ENCODE measurements at regions not wholly inside any gene's neighbourhood (a gene's known extent, or its start where the extent isn't known, plus 50 kb on each side); places are given as distances from the start of the nearest gene placed in this dataset.

DNA sequence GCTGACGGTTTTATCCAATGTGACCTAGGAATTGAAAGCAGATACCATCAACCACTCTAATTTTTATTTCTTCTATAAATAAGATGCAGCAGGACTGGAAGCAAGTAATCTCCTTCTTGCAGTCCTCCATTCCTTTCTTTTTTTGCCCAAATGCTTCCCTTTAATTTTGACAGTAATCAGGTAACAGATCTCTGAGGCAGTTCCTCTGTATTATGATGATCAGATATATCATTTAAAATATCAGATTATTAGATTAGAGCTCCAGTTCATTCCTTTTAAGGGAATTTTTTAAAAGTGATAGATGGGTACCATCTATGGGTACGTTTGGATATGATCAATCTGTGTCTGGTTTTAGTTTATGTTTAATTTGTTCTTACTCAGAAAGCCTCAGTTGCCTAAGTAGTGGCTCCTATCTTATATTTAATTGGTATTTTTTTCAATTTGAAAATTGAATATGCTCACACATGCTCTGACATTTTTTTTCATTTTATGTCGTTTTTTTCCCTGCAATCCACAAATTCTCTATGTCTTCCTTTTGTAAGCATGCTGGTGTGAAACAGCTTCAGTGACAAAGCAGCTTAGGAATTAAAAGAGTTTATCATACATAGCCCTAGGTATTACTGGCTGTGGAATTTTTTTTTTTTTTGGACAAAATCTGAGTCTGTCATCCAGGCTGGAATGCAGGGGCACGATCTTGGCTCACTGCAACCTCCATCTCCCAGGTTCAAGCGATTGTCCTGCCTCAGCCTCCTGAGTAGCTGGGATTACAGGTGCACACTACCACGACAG, 73.7 kb upstream of the ANK2 start:
- TF ChIP-seq, protein P1, sequence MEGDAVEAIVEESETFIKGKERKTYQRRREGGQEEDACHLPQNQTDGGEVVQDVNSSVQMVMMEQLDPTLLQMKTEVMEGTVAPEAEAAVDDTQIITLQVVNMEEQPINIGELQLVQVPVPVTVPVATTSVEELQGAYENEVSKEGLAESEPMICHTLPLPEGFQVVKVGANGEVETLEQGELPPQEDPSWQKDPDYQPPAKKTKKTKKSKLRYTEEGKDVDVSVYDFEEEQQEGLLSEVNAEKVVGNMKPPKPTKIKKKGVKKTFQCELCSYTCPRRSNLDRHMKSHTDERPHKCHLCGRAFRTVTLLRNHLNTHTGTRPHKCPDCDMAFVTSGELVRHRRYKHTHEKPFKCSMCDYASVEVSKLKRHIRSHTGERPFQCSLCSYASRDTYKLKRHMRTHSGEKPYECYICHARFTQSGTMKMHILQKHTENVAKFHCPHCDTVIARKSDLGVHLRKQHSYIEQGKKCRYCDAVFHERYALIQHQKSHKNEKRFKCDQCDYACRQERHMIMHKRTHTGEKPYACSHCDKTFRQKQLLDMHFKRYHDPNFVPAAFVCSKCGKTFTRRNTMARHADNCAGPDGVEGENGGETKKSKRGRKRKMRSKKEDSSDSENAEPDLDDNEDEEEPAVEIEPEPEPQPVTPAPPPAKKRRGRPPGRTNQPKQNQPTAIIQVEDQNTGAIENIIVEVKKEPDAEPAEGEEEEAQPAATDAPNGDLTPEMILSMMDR (IDR thresholded peaks at IDR 0.05), result no peak
- TF ChIP-seq POLR2AphosphoS5 (IDR thresholded peaks at IDR 0.05), result no peak
- TF ChIP-seq EP300 (IDR thresholded peaks at IDR 0.05), result no peak
- no peak for TF ChIP-seq POLR2A (IDR thresholded peaks at IDR 0.05)
- ATAC-seq, result no peak
- Histone ChIP-seq H3K27me3 (no peaks in the 10 kb centered on the region), H3K4me3 (no peak overlapping the region), H3K4me1 (no peaks in the 10 kb centered on the region), H3K9me3 (no peaks in the 10 kb centered on the region), H3K36me3 (no peaks in the 10 kb centered on the region), H3K27ac (no peak overlapping the region)
- 77 to 82% methylated on average over 4 to 5 of the region's 6 CpGs for WGBS, 2 donors (ENCODE audit: low coverage in 1 of 2)

DNA sequence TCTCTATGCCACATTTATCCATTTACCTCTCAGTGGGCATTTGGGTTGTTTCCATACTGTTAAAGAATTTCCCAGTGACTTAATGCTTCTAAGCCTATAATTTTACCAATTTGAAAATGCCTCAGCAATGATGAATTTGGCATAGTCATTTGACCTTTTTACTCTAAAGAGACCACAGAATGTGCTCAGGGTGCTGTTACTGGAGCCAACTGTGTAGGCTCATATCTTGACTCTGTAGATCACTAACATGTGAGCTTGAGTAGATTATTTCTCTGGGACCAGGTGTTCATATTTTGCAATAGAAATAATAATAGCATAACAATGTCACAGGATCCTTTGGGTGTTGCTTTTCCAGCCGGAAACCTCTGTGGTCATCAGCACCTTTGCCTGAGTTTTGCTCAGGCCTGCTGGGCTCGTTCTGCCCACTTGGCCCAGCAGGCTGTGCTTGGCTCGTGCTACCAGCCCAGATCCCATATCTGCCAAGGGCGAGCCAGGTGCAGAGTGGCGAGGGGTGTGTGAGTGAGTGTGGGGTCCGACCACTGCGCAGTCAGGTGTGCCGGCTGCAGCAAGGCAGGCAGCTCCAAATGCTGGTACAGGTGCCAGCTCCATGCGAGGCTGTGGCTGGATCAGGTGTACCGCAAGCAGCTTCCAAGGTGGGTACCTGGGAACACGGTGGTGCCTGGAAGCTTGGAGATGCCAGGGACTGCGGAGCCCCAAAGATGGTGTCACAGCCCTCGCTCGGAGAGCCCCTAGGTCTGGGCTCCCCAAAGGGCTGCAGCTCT, 70.6 kb upstream of the ANK2 start:
- no peak for ATAC-seq
- H3K27ac ChIP-seq, result no peak overlapping the region
- no peaks in the 10 kb centered on the region for H3K9me3 ChIP-seq
- H3K4me3 ChIP-seq, result no peak overlapping the region
- no peaks in the 10 kb centered on the region for H3K27me3 ChIP-seq
- no peaks in the 10 kb centered on the region for H3K4me1 ChIP-seq
- no peaks in the 10 kb centered on the region for H3K36me3 ChIP-seq
- WGBS, 2 donors (ENCODE audit: low coverage in 1 of 2), result 100% methylated on average over 1 of the region's 14 CpGs; no CpG with 5 or more reads in 1 of the 2 donors
- no peak for TF ChIP-seq POLR2AphosphoS5 (IDR thresholded peaks at IDR 0.05)

DNA sequence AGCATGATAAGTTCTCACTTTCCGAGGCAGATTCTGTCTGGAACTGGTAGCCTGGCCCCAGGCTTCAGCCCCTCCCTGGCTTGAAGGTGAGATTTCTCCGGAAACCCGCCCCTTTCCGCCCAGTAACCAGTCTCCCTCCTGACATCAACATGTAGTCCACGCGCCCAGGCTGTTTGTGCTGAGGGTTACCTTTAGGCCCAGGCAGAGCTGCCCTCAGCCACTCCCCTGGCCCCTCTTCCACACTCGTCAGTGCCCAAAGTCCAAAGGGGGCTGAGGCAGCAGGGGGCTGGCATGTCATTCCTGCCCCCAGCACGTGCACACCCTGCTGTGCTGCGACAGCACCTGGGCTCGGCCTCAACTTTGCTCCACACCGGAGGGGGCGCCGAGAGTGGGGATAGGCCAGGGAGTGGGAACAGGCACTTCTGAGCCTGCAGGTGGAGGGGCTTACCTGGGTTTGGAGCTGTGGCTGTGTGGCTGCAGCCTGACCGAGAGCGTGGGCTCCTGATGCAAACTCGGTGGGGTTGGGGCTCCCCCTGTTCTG, 69.5 kb upstream of the ANK2 start:
- Histone ChIP-seq H3K27me3 (no peaks in the 10 kb centered on the region), H3K4me3 (no peak overlapping the region), H3K4me1 (no peaks in the 10 kb centered on the region), H3K36me3 (no peaks in the 10 kb centered on the region), H3K9me3 (no peaks in the 10 kb centered on the region), H3K27ac (no peak overlapping the region)
- 84 to 100% methylated on average over 2 to 3 of the region's 16 CpGs for WGBS, 2 donors (ENCODE audit: low coverage in 1 of 2)
- no peak for ATAC-seq
- TF ChIP-seq EP300 (IDR thresholded peaks at IDR 0.05) (no peak), POLR2A (IDR thresholded peaks at IDR 0.05) (no peak), POLR2AphosphoS5 (IDR thresholded peaks at IDR 0.05) (no peak)
- TF ChIP-seq, protein P1 (IDR thresholded peaks at IDR 0.05), result no peak

DNA sequence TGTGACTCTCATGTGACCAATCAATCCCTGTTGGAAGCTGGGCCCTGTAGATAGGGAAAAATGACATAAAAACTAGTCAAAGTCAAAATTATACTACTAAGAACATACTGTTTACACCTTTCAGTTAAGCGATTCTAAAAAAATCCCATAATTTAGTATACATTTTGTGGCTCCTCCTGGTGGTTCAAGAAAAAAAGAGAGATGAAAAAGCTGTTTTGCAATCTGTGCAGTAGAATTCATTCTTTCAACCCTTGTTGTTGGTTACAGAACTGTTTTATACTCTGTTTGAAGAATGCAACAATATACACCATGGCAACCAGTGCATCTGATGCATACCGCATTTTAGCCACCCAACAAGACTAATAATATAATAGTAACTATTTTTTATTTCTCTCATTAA, 66.8 kb upstream of the ANK2 start:
- 48 to 56% methylated on average over 2 of the region's 2 CpGs for WGBS, 2 donors (ENCODE audit: low coverage in 1 of 2)

More for the DNA sequence above, 66.8 kb upstream of the ANK2 start:
- TF ChIP-seq POLR2AphosphoS5 (IDR thresholded peaks at IDR 0.05), result no peak
- TF ChIP-seq, protein P1 (IDR thresholded peaks at IDR 0.05), result no peak
- no peak for TF ChIP-seq POLR2A (IDR thresholded peaks at IDR 0.05)
- TF ChIP-seq EP300 (IDR thresholded peaks at IDR 0.05), result no peak
- no peaks in the 10 kb centered on the region for H3K36me3 ChIP-seq
- no peak overlapping the region for H3K4me3 ChIP-seq
- no peaks in the 10 kb centered on the region for H3K9me3 ChIP-seq
- H3K27me3 ChIP-seq, result no peaks in the 10 kb centered on the region
- H3K27ac ChIP-seq, result no peak overlapping the region
- no peak for ATAC-seq
- no peaks in the 10 kb centered on the region for H3K4me1 ChIP-seq

Measured in gastroesophageal sphincter (tissue), 4 donors.